B cell (primary cell): ENCODE measurements at regions not wholly inside any gene's neighbourhood (a gene's known extent, or its start where the extent isn't known, plus 50 kb on each side); places are given as distances from the start of the nearest gene placed in this dataset.

ENCODE experiments used
- ATAC-seq: fragments of 200-7000 bp; cut with Tn5 transposase; one replicate; pipeline ENCODE4 v1.10.0; 2021; ENCODE audit warnings: low read depth, mild to moderate bottlenecking, moderate number of reproducible peaks, moderate library complexity
- CTCF ChIA-PET: fragments of 350-600 bp; sonication (Branson Sonifier 250); formaldehyde crosslinking; loops from one replicate; lab custom pipeline; 2021; ENCODE audit warnings: antibody characterized with exemption, inconsistent platforms; lab: Charles Lee
- POLR2A ChIA-PET: fragments of 350-600 bp; sonication (Branson Sonifier 250); formaldehyde crosslinking; loops from one replicate; lab custom pipeline; 2021; ENCODE audit warnings: antibody characterized with exemption; lab: Charles Lee
- DNase-seq: peaks from one replicate; pipeline ENCODE4 v3.0.0; 2013
- H2AFZ ChIP-seq: 2 replicates; pipeline ENCODE4 v1.6.1; 2012; ENCODE audit warnings: mild to moderate bottlenecking, low read depth, low read length; ENCODE audit not compliant: insufficient read depth, poor library complexity, severe bottlenecking
- H3K27ac ChIP-seq, 2 donors: 1 replicate in 1 of 2; 2 replicates in 1 of 2; pipeline ENCODE4 v1.5.1; 2012 to 2013; ENCODE audit warnings: low read length in 2 of 2, mild to moderate bottlenecking in 2 of 2, moderate library complexity in 1 of 2
- H3K27me3 ChIP-seq, 4 experiments: fragments of 200-600 bp in 1 of 4; sonication (generic) in 1 of 4; replicated peaks in 1 of 4; 1 replicate in 2 of 4; 2 replicates in 2 of 4; pipeline versions ENCODE4 v1.6.1 to v1.7.0; 2013 to 2016; ENCODE audit warnings: low read length in 3 of 4, mild to moderate bottlenecking in 2 of 4, mixed read lengths in 1 of 4, moderate library complexity in 1 of 4; ENCODE audit not compliant: insufficient read depth in 4 of 4, control insufficient read depth in 3 of 4; ENCODE audit errors: control extremely low read depth in 1 of 4
- H3K36me3 ChIP-seq, 2 experiments: replicated peaks in 1 of 2; 1 replicate in 1 of 2; 2 replicates in 1 of 2; pipeline versions ENCODE4 v1.6.1 to v1.7.1; 2013; ENCODE audit warnings: low read length in 1 of 2; ENCODE audit not compliant: insufficient read depth in 2 of 2, control insufficient read depth in 1 of 2; ENCODE audit errors: control extremely low read depth in 1 of 2, extremely low read depth in 1 of 2
- H3K4me1 ChIP-seq, 2 donors: fragments of 200-600 bp in 1 of 2; sonication (generic) in 1 of 2; 1 replicate in 1 of 2; 2 replicates in 1 of 2; pipeline versions ENCODE4 v1.5.1 to v1.6.1; 2013 to 2017; ENCODE audit warnings: low read length in 2 of 2; ENCODE audit not compliant: control insufficient read depth in 2 of 2, insufficient read depth in 2 of 2
- H3K4me2 ChIP-seq: replicated peaks from 2 replicates; pipeline ENCODE3; 2012; ENCODE audit warnings: mild to moderate bottlenecking, low read depth, low read length; ENCODE audit not compliant: poor library complexity, severe bottlenecking
- H3K4me3 ChIP-seq, 5 experiments: fragments of 200-600 bp in 1 of 5; sonication (generic) in 1 of 5; 1 replicate in 3 of 5; 2 replicates in 2 of 5; pipeline versions ENCODE4 v1.5.1 to v1.7.0; 2011 to 2016; ENCODE audit warnings: low read length in 4 of 5, mild to moderate bottlenecking in 4 of 5, low read depth in 2 of 5, control low read depth in 1 of 5, moderate library complexity in 1 of 5; ENCODE audit not compliant: insufficient read depth in 1 of 5; ENCODE audit errors: control extremely low read depth in 1 of 5, extremely low read depth in 1 of 5
- H3K79me2 ChIP-seq: fragments of 200-600 bp; sonication (generic); one replicate; pipeline ENCODE4 v1.6.0; 2016; ENCODE audit warnings: low read length; ENCODE audit not compliant: control insufficient read depth, insufficient read depth
- H3K9ac ChIP-seq: fragments of 200-600 bp; sonication (generic); 2 replicates; pipeline ENCODE4 v1.6.1; 2017; ENCODE audit warnings: mild to moderate bottlenecking, low read length, moderate library complexity
- H3K9me3 ChIP-seq, 3 donors: one replicate each; pipeline versions ENCODE4 v1.6.1 to v1.7.1; 2013; ENCODE audit warnings: low read length in 2 of 3; ENCODE audit not compliant: control insufficient read depth in 2 of 3, insufficient read depth in 1 of 3; ENCODE audit errors: control extremely low read depth in 1 of 3
- H4K20me1 ChIP-seq: 2 replicates; pipeline ENCODE4 v1.6.0; 2012; ENCODE audit warnings: mild to moderate bottlenecking, low read length; ENCODE audit not compliant: insufficient read depth, control insufficient read depth, poor library complexity, severe bottlenecking
- H3K27ac Mint-ChIP-seq: one replicate; pipeline ENCODE4 v1.8.0; 2021; ENCODE audit warnings: mixed read lengths
- H3K27me3 Mint-ChIP-seq: one replicate; pipeline ENCODE4 v1.8.0; 2021; ENCODE audit warnings: mixed read lengths
- H3K4me1 Mint-ChIP-seq: one replicate; pipeline ENCODE4 v1.8.0; 2021; ENCODE audit warnings: mixed read lengths
- H3K4me3 Mint-ChIP-seq: one replicate; pipeline ENCODE4 v1.8.0; 2021; ENCODE audit warnings: mixed read lengths
- H3K9me3 Mint-ChIP-seq: one replicate; pipeline ENCODE4 v1.8.0; 2022; ENCODE audit warnings: mixed read lengths; ENCODE audit not compliant: insufficient read depth
- CTCF ChIP-seq: fragments of 200-600 bp; IDR thresholded peaks from one replicate; pipeline ENCODE4 v1.8.0; 2022; ENCODE audit warnings: antibody characterized with exemption, mild to moderate bottlenecking
- EZH2 ChIP-seq: IDR thresholded peaks from 2 replicates; pipeline ENCODE4 v1.6.1; 2012; ENCODE audit warnings: borderline replicate concordance, low read depth, mild to moderate bottlenecking, moderate library complexity, low read length; ENCODE audit not compliant: insufficient read depth, poor library complexity, severe bottlenecking
- WGBS: methylation state at CpG from one replicate; pipeline ENCODE4 v1.1.5; 2013; ENCODE audit warnings: missing lambda C conversion rate; ENCODE audit not compliant: insufficient coverage; 5-methylcytosine and 5-hydroxymethylcytosine counted together
- intact Hi-C: fragments of 100-400 bp; cut with micrococcal nuclease; formaldehyde crosslinking; loops from one replicate; pipeline ENCODE4 v1.10.0; 2022

GRCh38 chr20:17061715-17062114 lies 165.1 kb upstream of the PCSK2 start:
- TF ChIP-seq CTCF: no peak
- TF ChIP-seq EZH2: no peak
- Histone ChIP-seq H3K27me3 (no peaks in the 10 kb centered on the region), H3K4me1 (no peaks in the 10 kb centered on the region), H3K4me2 (no peak overlapping the region), H3K36me3 (no peaks in the 10 kb centered on the region), H4K20me1 (no peaks in the 10 kb centered on the region), H3K9ac (no peak overlapping the region), H2AFZ (no peak overlapping the region), H3K79me2 (no peaks in the 10 kb centered on the region), H3K27ac (no peak overlapping the region), H3K9me3 (peaks cover 0 to 17% (median 0%) of the 10 kb centered on the region in 3 donors), H3K4me3 (no peak overlapping the region)
- no peak for ATAC-seq
- CTCF ChIA-PET: no interaction called here
- POLR2A ChIA-PET: no interaction called here
- no peak for DNase-seq
- H3K9me3 Mint-ChIP-seq: peaks cover 5% of the 10 kb centered on the region
- H3K4me1 Mint-ChIP-seq: no peaks in the 10 kb centered on the region
- 65% methylated on average over 2 of the region's 2 CpGs for WGBS
- no peak overlapping the region for H3K4me3 Mint-ChIP-seq
- intact Hi-C loops: no loop called here
- no peak overlapping the region for H3K27ac Mint-ChIP-seq
- no peaks in the 10 kb centered on the region for H3K27me3 Mint-ChIP-seq

- no peaks in the 10 kb centered on the region for H3K36me3 ChIP-seq
- Mint-ChIP-seq H3K4me3 (no peak overlapping the region), H3K4me1 (no peaks in the 10 kb centered on the region), H3K27ac (no peak overlapping the region), H3K9me3 (peaks cover under 1% of the 10 kb centered on the region), H3K27me3 (no peaks in the 10 kb centered on the region)
- no peak overlapping the region for H3K27ac ChIP-seq
- no peak overlapping the region for H2AFZ ChIP-seq
- no peaks in the 10 kb centered on the region for H4K20me1 ChIP-seq
- no peaks in the 10 kb centered on the region for H3K79me2 ChIP-seq
- intact Hi-C loops: no loop called here
- TF ChIP-seq EZH2 (no peak), CTCF (no peak)
- no peaks in the 10 kb centered on the region for H3K27me3 ChIP-seq
- no peak overlapping the region for H3K4me3 ChIP-seq
- ATAC-seq (no peak), DNase-seq (no peak)
- CTCF ChIA-PET: no interaction called here
- POLR2A ChIA-PET: no interaction called here
- H3K4me2 ChIP-seq: no peak overlapping the region
- peaks cover 0 to 13% (median 0%) of the 10 kb centered on the region in 3 donors for H3K9me3 ChIP-seq
- H3K9ac ChIP-seq: no peak overlapping the region
- H3K4me1 ChIP-seq: no peaks in the 10 kb centered on the region
- no CpG with 5 or more reads among the region's 1 CpG for WGBS
Observed at GRCh38 chr20:17062712-17063111, 164.1 kb upstream of the PCSK2 start.
